ENCODE measurements at regions not wholly inside any gene's neighbourhood (a gene's known extent, or its start where the extent isn't known, plus 50 kb on each side); places are given as distances from the start of the nearest gene placed in this dataset.

GRCh38 chr9:22790329-22790728, 343.7 kb downstream of the DMRTA1 start:
- DNase-seq (no peak), ATAC-seq (ENCODE audit: low read depth in 2 of 2) (no peak)
- no peak overlapping the region for H3K4me3 Mint-ChIP-seq
- Histone ChIP-seq H3K27me3 (ENCODE audit: control insufficient read depth, insufficient read depth, low read length) (no peaks in the 10 kb centered on the region), H3K4me1 (ENCODE audit: control insufficient read depth, insufficient read depth, low read length, poor library complexity, severe bottlenecking) (no peaks in the 10 kb centered on the region), H3K4me3 (ENCODE audit: low read depth, low read length) (no peak overlapping the region), H3K36me3 (ENCODE audit: control insufficient read depth, insufficient read depth, low read length) (no peaks in the 10 kb centered on the region), H3K9me3 (ENCODE audit: control insufficient read depth in 2 of 2, low read length in 2 of 2) (peaks cover 0 to 4% of the 10 kb centered on the region in 2 experiments), H3K27ac (ENCODE audit: insufficient read depth, low read length, poor library complexity, severe bottlenecking) (no peak overlapping the region)
- H3K36me3 Mint-ChIP-seq: no peaks in the 10 kb centered on the region
- H3K4me1 Mint-ChIP-seq: no peaks in the 10 kb centered on the region
- H3K27ac Mint-ChIP-seq: no peak overlapping the region
- no peaks in the 10 kb centered on the region for H3K27me3 Mint-ChIP-seq
- peaks cover 4 to 19% (median 7%) of the 10 kb centered on the region in 7 donors for H3K9me3 Mint-ChIP-seq

DNA sequence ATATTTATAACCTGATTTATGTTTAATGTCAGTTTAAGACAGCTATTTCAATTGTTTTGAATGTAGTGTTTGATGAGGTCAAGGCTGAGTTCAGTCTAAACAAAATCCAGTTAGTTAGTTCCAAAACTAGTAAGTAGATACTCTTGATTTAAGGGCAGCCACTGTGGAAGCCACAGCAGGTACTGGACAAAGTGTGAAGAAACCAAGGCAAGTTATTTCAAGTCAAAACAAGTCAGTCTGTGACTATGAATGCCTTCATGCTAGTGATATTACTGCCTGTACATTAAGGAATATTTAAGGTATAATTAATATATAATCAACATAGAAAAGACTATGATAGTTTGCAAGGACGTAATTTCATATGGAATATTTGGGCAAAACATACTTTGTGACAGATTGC, 362.3 kb downstream of the DMRTA1 start:
- no peaks in the 10 kb centered on the region for H3K27me3 ChIP-seq (ENCODE audit: control insufficient read depth, insufficient read depth, low read length)
- Mint-ChIP-seq H3K9me3 (peaks cover 0 to 29% (median 1%) of the 10 kb centered on the region in 7 donors), H3K4me1 (no peaks in the 10 kb centered on the region), H3K27ac (no peak overlapping the region), H3K4me3 (no peak overlapping the region), H3K36me3 (no peaks in the 10 kb centered on the region), H3K27me3 (no peaks in the 10 kb centered on the region)
- no peak for ATAC-seq (ENCODE audit: low read depth in 2 of 2)
- no peaks in the 10 kb centered on the region for H3K9me3 ChIP-seq (ENCODE audit: control insufficient read depth in 2 of 2, low read length in 2 of 2)
- no peak overlapping the region for H3K4me3 ChIP-seq (ENCODE audit: low read depth, low read length)
- no peaks in the 10 kb centered on the region for H3K4me1 ChIP-seq (ENCODE audit: control insufficient read depth, insufficient read depth, low read length, poor library complexity, severe bottlenecking)
- no peak overlapping the region for H3K27ac ChIP-seq (ENCODE audit: insufficient read depth, low read length, poor library complexity, severe bottlenecking)
- DNase-seq: no peak
- no peaks in the 10 kb centered on the region for H3K36me3 ChIP-seq (ENCODE audit: control insufficient read depth, insufficient read depth, low read length)

- no peaks in the 10 kb centered on the region for H3K4me1 ChIP-seq (ENCODE audit: control insufficient read depth, insufficient read depth, low read length, poor library complexity, severe bottlenecking)
Measured at GRCh38 chr9:22809371-22809770, 362.7 kb downstream of the DMRTA1 start.

GRCh38 chr9:22813529-22813928, 366.9 kb downstream of the DMRTA1 start:
- H3K27me3 Mint-ChIP-seq: no peaks in the 10 kb centered on the region
- no peak overlapping the region for H3K4me3 Mint-ChIP-seq
- Histone ChIP-seq H3K36me3 (ENCODE audit: control insufficient read depth, insufficient read depth, low read length) (no peaks in the 10 kb centered on the region), H3K27ac (ENCODE audit: insufficient read depth, low read length, poor library complexity, severe bottlenecking) (no peak overlapping the region), H3K4me1 (ENCODE audit: control insufficient read depth, insufficient read depth, low read length, poor library complexity, severe bottlenecking) (no peaks in the 10 kb centered on the region), H3K9me3 (ENCODE audit: control insufficient read depth in 2 of 2, low read length in 2 of 2) (no peaks in the 10 kb centered on the region), H3K27me3 (ENCODE audit: control insufficient read depth, insufficient read depth, low read length) (no peaks in the 10 kb centered on the region), H3K4me3 (ENCODE audit: low read depth, low read length) (no peak overlapping the region)
- peaks cover 0 to 19% (median 2%) of the 10 kb centered on the region in 7 donors for H3K9me3 Mint-ChIP-seq
- no peaks in the 10 kb centered on the region for H3K4me1 Mint-ChIP-seq
- no peaks in the 10 kb centered on the region for H3K36me3 Mint-ChIP-seq
- no peak overlapping the region for H3K27ac Mint-ChIP-seq
- DNase-seq (no peak), ATAC-seq (ENCODE audit: low read depth in 2 of 2) (no peak)

More at GRCh38 chr9:22809371-22809770, 362.7 kb downstream of the DMRTA1 start:
- Histone ChIP-seq H3K36me3 (ENCODE audit: control insufficient read depth, insufficient read depth, low read length) (no peaks in the 10 kb centered on the region), H3K9me3 (ENCODE audit: control insufficient read depth in 2 of 2, low read length in 2 of 2) (no peaks in the 10 kb centered on the region), H3K4me3 (ENCODE audit: low read depth, low read length) (no peak overlapping the region), H3K27ac (ENCODE audit: insufficient read depth, low read length, poor library complexity, severe bottlenecking) (no peak overlapping the region), H3K27me3 (ENCODE audit: control insufficient read depth, insufficient read depth, low read length) (no peaks in the 10 kb centered on the region)
- no peak overlapping the region for H3K4me3 Mint-ChIP-seq
- DNase-seq (no peak), ATAC-seq (ENCODE audit: low read depth in 2 of 2) (no peak)
- no peak overlapping the region for H3K27ac Mint-ChIP-seq
- H3K9me3 Mint-ChIP-seq: peaks cover 0 to 26% (median 1%) of the 10 kb centered on the region in 7 donors
- no peaks in the 10 kb centered on the region for H3K27me3 Mint-ChIP-seq
- no peaks in the 10 kb centered on the region for H3K36me3 Mint-ChIP-seq
- H3K4me1 Mint-ChIP-seq: no peaks in the 10 kb centered on the region

GRCh38 chr9:22815246-22815645, 368.6 kb downstream of the DMRTA1 start:
- Mint-ChIP-seq H3K9me3 (peaks cover 0 to 26% (median 3%) of the 10 kb centered on the region in 7 donors), H3K4me1 (peaks cover 0 to 4% (median 0%) of the 10 kb centered on the region in 4 donors), H3K27ac (no peak overlapping the region), H3K27me3 (no peaks in the 10 kb centered on the region), H3K36me3 (no peaks in the 10 kb centered on the region), H3K4me3 (no peak overlapping the region)
- ATAC-seq (ENCODE audit: low read depth in 2 of 2) (no peak), DNase-seq (no peak)
- no peaks in the 10 kb centered on the region for H3K9me3 ChIP-seq (ENCODE audit: control insufficient read depth in 2 of 2, low read length in 2 of 2)
- no peaks in the 10 kb centered on the region for H3K27me3 ChIP-seq (ENCODE audit: control insufficient read depth, insufficient read depth, low read length)
- no peak overlapping the region for H3K27ac ChIP-seq (ENCODE audit: insufficient read depth, low read length, poor library complexity, severe bottlenecking)
- H3K4me3 ChIP-seq (ENCODE audit: low read depth, low read length): no peak overlapping the region
- no peaks in the 10 kb centered on the region for H3K4me1 ChIP-seq (ENCODE audit: control insufficient read depth, insufficient read depth, low read length, poor library complexity, severe bottlenecking)
- H3K36me3 ChIP-seq (ENCODE audit: control insufficient read depth, insufficient read depth, low read length): no peaks in the 10 kb centered on the region

DNA sequence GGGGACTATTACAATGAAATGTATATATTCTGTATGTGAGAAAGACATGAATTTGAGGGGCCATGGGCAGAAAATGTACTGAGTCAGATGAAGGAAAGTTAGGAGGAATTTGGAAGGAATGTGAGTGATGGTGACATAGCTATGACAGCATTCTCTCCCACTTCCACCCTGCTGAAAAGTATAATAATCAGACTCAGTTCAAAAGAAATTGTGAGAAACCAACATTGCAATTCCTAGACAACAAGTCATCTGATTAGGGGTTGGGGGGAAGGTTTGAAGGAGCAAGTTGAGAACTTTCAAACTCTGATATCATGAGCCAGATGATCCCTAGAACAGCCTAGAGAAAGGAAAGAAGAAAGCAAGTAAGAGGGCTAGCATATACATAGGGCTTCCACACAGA, 370.6 kb downstream of the DMRTA1 start:
- no peaks in the 10 kb centered on the region for H3K36me3 ChIP-seq (ENCODE audit: control insufficient read depth, insufficient read depth, low read length)
- no peaks in the 10 kb centered on the region for H3K27me3 ChIP-seq (ENCODE audit: control insufficient read depth, insufficient read depth, low read length)
- no peaks in the 10 kb centered on the region for H3K36me3 Mint-ChIP-seq
- DNase-seq: no peak
- no peak overlapping the region for H3K27ac Mint-ChIP-seq
- H3K4me3 Mint-ChIP-seq: no peak overlapping the region
- no peaks in the 10 kb centered on the region for H3K4me1 ChIP-seq (ENCODE audit: control insufficient read depth, insufficient read depth, low read length, poor library complexity, severe bottlenecking)
- no peaks in the 10 kb centered on the region for H3K9me3 ChIP-seq (ENCODE audit: control insufficient read depth in 2 of 2, low read length in 2 of 2)
- H3K27me3 Mint-ChIP-seq: no peaks in the 10 kb centered on the region
- no peak overlapping the region for H3K4me3 ChIP-seq (ENCODE audit: low read depth, low read length)
- peaks cover 0 to 4% (median 0%) of the 10 kb centered on the region in 4 donors for H3K4me1 Mint-ChIP-seq
- peaks cover 2 to 26% (median 5%) of the 10 kb centered on the region in 7 donors for H3K9me3 Mint-ChIP-seq
- ATAC-seq (ENCODE audit: low read depth in 2 of 2): no peak
- no peak overlapping the region for H3K27ac ChIP-seq (ENCODE audit: insufficient read depth, low read length, poor library complexity, severe bottlenecking)

DNA sequence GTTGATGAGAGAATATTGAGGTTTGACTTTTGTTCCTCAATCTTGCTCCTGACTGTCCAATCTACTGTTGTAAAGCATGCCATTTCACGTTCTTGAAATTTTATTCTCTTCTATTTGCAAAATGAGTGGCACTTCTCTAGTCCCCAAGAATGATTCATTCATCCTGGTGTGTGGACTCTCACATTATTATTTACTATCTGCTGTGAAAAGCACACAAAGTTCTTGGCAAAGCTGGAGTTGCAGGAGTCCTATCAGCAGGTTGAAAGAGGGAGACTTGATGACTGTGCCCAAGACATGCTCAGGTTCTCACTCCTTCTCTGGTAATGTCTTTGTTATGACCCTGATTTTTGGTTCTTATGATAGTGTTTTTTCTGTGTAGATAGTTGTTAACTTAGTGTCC, 382.6 kb downstream of the DMRTA1 start:
- Mint-ChIP-seq H3K9me3 (peaks cover 0 to 9% (median 6%) of the 10 kb centered on the region in 7 donors), H3K4me3 (no peak overlapping the region), H3K36me3 (no peaks in the 10 kb centered on the region), H3K27ac (no peak overlapping the region), H3K4me1 (peaks cover 0 to 2% (median 0%) of the 10 kb centered on the region in 4 donors), H3K27me3 (no peaks in the 10 kb centered on the region)
- ATAC-seq (ENCODE audit: low read depth in 2 of 2): no peak
- Histone ChIP-seq H3K4me1 (ENCODE audit: control insufficient read depth, insufficient read depth, low read length, poor library complexity, severe bottlenecking) (no peaks in the 10 kb centered on the region), H3K4me3 (ENCODE audit: low read depth, low read length) (no peak overlapping the region), H3K27me3 (ENCODE audit: control insufficient read depth, insufficient read depth, low read length) (no peaks in the 10 kb centered on the region), H3K27ac (ENCODE audit: insufficient read depth, low read length, poor library complexity, severe bottlenecking) (no peak overlapping the region), H3K36me3 (ENCODE audit: control insufficient read depth, insufficient read depth, low read length) (no peaks in the 10 kb centered on the region), H3K9me3 (ENCODE audit: control insufficient read depth in 2 of 2, low read length in 2 of 2) (no peaks in the 10 kb centered on the region)
- DNase-seq: no peak

GRCh38 chr9:22838266-22838665, 391.6 kb downstream of the DMRTA1 start:
- H3K27ac Mint-ChIP-seq: peak overlapping the region in 1 of 3 donors; percentile 6
- DNase-seq (no peak), ATAC-seq (ENCODE audit: low read depth in 2 of 2) (no peak)
- no peaks in the 10 kb centered on the region for H3K4me1 Mint-ChIP-seq
- no peaks in the 10 kb centered on the region for H3K36me3 ChIP-seq (ENCODE audit: control insufficient read depth, insufficient read depth, low read length)
- H3K4me3 ChIP-seq (ENCODE audit: low read depth, low read length): no peak overlapping the region
- no peaks in the 10 kb centered on the region for H3K27me3 Mint-ChIP-seq
- no peak overlapping the region for H3K27ac ChIP-seq (ENCODE audit: insufficient read depth, low read length, poor library complexity, severe bottlenecking)
- H3K9me3 ChIP-seq (ENCODE audit: control insufficient read depth in 2 of 2, low read length in 2 of 2): no peaks in the 10 kb centered on the region
- no peak overlapping the region for H3K4me3 Mint-ChIP-seq
- H3K4me1 ChIP-seq (ENCODE audit: control insufficient read depth, insufficient read depth, low read length, poor library complexity, severe bottlenecking): no peaks in the 10 kb centered on the region
- peaks cover 0 to 10% (median 4%) of the 10 kb centered on the region in 7 donors for H3K9me3 Mint-ChIP-seq
- H3K27me3 ChIP-seq (ENCODE audit: control insufficient read depth, insufficient read depth, low read length): no peaks in the 10 kb centered on the region
- no peaks in the 10 kb centered on the region for H3K36me3 Mint-ChIP-seq
